WTC11 (cell line): ENCODE measurements at regions not wholly inside any gene's neighbourhood (a gene's known extent, or its start where the extent isn't known, plus 50 kb on each side); places are given as distances from the start of the nearest gene placed in this dataset.

Source experiments
- CBFB ChIP-seq: sonication (generic); formaldehyde crosslinking; IDR thresholded peaks from 2 replicates; pipeline ENCODE4 v1.8.1; 2022; ENCODE audit warnings: mild to moderate bottlenecking, low read depth, missing genetic modification reagents
- ELF4 ChIP-seq: sonication (generic); formaldehyde crosslinking; IDR thresholded peaks from 2 replicates; pipeline ENCODE4 v1.8.1; 2022; ENCODE audit warnings: low read depth, mild to moderate bottlenecking, moderate library complexity, missing genetic modification reagents
- JUN ChIP-seq: sonication (generic); formaldehyde crosslinking; IDR thresholded peaks from 2 replicates; pipeline ENCODE4 v1.8.0; 2023; ENCODE audit warnings: mild to moderate bottlenecking, missing genetic modification reagents
- TEAD1 ChIP-seq: sonication (generic); formaldehyde crosslinking; IDR thresholded peaks from 2 replicates; pipeline ENCODE4 v1.8.0; 2022; ENCODE audit warnings: mild to moderate bottlenecking, missing genetic modification reagents
- ZNF671 ChIP-seq: fragments of 250-450 bp; sonication (Bioruptor Pico); IDR thresholded peaks from 2 replicates; pipeline ENCODE4 v1.8.0; 2021; ENCODE audit warnings: mild to moderate bottlenecking
- TF ChIP-seq, protein P1 (sequence below): fragments of 200-600 bp; IDR thresholded peaks from 2 replicates; pipeline ENCODE4 v1.8.0; 2022; ENCODE audit warnings: antibody characterized with exemption
- TF ChIP-seq, protein P2 (sequence below): sonication (generic); formaldehyde crosslinking; IDR thresholded peaks from 2 replicates; pipeline ENCODE4 v1.8.1; 2023; ENCODE audit warnings: mild to moderate bottlenecking, missing genetic modification reagents
- TF ChIP-seq, protein P3 (sequence below): sonication (generic); formaldehyde crosslinking; IDR thresholded peaks from 2 replicates; pipeline ENCODE4 v1.8.1; 2023; ENCODE audit warnings: mild to moderate bottlenecking, moderate library complexity, missing genetic modification reagents

DNA sequence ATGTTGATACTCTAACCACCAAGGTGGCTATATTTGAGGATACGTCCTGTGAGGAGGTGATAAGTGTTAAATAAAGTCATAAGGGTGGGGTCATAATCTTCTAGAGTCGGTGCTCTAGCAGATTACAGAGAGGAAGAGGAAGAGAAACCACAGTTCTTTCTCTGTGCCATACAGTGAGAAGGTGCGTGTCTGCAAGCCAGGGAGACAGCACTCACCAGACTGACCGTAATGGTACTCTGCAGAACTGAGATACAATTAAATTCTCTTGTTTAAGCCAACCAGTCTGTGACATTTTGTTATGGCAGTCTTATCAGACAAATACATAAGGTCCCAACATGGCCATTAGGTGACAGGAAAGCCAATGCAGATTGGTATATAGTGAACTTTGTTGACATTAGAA, 480.9 kb upstream of the IGFBP7 start:
- TF ChIP-seq, protein P1, sequence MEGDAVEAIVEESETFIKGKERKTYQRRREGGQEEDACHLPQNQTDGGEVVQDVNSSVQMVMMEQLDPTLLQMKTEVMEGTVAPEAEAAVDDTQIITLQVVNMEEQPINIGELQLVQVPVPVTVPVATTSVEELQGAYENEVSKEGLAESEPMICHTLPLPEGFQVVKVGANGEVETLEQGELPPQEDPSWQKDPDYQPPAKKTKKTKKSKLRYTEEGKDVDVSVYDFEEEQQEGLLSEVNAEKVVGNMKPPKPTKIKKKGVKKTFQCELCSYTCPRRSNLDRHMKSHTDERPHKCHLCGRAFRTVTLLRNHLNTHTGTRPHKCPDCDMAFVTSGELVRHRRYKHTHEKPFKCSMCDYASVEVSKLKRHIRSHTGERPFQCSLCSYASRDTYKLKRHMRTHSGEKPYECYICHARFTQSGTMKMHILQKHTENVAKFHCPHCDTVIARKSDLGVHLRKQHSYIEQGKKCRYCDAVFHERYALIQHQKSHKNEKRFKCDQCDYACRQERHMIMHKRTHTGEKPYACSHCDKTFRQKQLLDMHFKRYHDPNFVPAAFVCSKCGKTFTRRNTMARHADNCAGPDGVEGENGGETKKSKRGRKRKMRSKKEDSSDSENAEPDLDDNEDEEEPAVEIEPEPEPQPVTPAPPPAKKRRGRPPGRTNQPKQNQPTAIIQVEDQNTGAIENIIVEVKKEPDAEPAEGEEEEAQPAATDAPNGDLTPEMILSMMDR, result no peak
- no peak for TF ChIP-seq ELF4 (CRISPR knock-in tag)
- no peak for TF ChIP-seq TEAD1 (CRISPR knock-in tag)
- TF ChIP-seq, protein P2, sequence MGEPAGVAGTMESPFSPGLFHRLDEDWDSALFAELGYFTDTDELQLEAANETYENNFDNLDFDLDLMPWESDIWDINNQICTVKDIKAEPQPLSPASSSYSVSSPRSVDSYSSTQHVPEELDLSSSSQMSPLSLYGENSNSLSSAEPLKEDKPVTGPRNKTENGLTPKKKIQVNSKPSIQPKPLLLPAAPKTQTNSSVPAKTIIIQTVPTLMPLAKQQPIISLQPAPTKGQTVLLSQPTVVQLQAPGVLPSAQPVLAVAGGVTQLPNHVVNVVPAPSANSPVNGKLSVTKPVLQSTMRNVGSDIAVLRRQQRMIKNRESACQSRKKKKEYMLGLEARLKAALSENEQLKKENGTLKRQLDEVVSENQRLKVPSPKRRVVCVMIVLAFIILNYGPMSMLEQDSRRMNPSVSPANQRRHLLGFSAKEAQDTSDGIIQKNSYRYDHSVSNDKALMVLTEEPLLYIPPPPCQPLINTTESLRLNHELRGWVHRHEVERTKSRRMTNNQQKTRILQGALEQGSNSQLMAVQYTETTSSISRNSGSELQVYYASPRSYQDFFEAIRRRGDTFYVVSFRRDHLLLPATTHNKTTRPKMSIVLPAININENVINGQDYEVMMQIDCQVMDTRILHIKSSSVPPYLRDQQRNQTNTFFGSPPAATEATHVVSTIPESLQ, result no peak
- TF ChIP-seq ZNF671 (CRISPR knock-in tag), result no peak
- no peak for TF ChIP-seq CBFB (CRISPR knock-in tag)
- TF ChIP-seq, protein P3, sequence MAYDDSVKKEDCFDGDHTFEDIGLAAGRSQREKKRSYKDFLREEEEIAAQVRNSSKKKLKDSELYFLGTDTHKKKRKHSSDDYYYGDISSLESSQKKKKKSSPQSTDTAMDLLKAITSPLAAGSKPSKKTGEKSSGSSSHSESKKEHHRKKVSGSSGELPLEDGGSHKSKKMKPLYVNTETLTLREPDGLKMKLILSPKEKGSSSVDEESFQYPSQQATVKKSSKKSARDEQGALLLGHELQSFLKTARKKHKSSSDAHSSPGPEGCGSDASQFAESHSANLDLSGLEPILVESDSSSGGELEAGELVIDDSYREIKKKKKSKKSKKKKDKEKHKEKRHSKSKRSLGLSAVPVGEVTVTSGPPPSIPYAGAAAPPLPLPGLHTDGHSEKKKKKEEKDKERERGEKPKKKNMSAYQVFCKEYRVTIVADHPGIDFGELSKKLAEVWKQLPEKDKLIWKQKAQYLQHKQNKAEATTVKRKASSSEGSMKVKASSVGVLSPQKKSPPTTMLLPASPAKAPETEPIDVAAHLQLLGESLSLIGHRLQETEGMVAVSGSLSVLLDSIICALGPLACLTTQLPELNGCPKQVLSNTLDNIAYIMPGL (CRISPR knock-in tag), result no peak
- TF ChIP-seq JUN (CRISPR knock-in tag), result no peak
